Suprapubic skin (tissue), 4 donors: ENCODE measurements at regions not wholly inside any gene's neighbourhood (a gene's known extent, or its start where the extent isn't known, plus 50 kb on each side); places are given as distances from the start of the nearest gene placed in this dataset.

Experiments
- CTCF ChIP-seq, 2 donors: fragments of 200-600 bp in 1 of 2; fragments of 450-650 bp in 1 of 2; sonication (generic) in 1 of 2; IDR thresholded peaks; one replicate each; pipeline ENCODE4 v1.5.1; 2016 to 2019; ENCODE audit warnings: antibody characterized with exemption in 2 of 2, mild to moderate bottlenecking in 1 of 2, moderate library complexity in 1 of 2
- POLR2A ChIP-seq, 2 donors: fragments of 450-650 bp; IDR thresholded peaks; one replicate each; pipeline ENCODE4 v1.6.1; 2017; ENCODE audit warnings: antibody characterized with exemption in 2 of 2, mild to moderate bottlenecking in 2 of 2, moderate library complexity in 2 of 2
- POLR2AphosphoS5 ChIP-seq, 3 donors: sonication (generic); formaldehyde crosslinking; IDR thresholded peaks; one replicate each; pipeline ENCODE4 v1.6.1; 2017; ENCODE audit warnings: antibody characterized with exemption in 3 of 3

GRCh38 chr18:1270081-1270480 lies 365.4 kb downstream of the ADCYAP1 start:
- TF ChIP-seq POLR2A (IDR thresholded peaks at IDR 0.05) (no peak), CTCF (IDR thresholded peaks at IDR 0.05) (no peak), POLR2AphosphoS5 (IDR thresholded peaks at IDR 0.05) (no peak)
